ENCODE measurements at regions not wholly inside any gene's neighbourhood (a gene's known extent, or its start where the extent isn't known, plus 50 kb on each side); places are given as distances from the start of the nearest gene placed in this dataset.

DNA sequence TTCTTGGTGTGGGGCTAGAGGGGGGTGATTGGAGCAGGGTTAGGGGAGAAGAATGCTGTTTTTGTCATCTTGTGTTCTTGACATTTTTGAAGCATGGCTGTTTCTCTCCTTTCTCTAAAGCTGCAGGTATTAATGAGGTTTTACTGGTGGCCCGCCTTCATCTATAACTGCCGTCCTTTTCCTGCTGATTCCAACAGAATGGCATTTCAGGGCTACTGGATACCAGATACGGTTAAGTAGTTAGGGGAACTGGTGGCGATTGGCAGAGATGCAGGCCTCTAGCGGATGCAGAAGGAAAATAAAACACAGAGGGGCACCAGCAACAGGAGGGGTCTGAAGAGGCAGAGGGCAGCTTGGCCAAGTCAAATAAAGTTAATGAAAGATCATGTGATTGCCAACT lies 89.7 kb upstream of the EEF1E1 start:
- H3K4me2 ChIP-seq (ENCODE audit: low read length) = no peak overlapping the region
- H3K9me2 ChIP-seq (ENCODE audit: insufficient read depth, low read length) = no peaks in the 10 kb centered on the region
- no peaks in the 10 kb centered on the region for H3K4me1 ChIP-seq (ENCODE audit: insufficient read depth, low read length, poor library complexity, severe bottlenecking)
- intact Hi-C loops (cut with micrococcal nuclease; ENCODE audit: unreplicated experiment) = no loop called here
- DNase-seq (ENCODE audit: low spot score) = no peak
- BruUV-seq (replicated peaks) = no TSS peak
- H2AFZ ChIP-seq (ENCODE audit: low read length) = no peak overlapping the region
- ChIA-PET CTCF (ENCODE audit: unreplicated experiment) (no interaction called here), POLR2A (no interaction called here)
- H4K20me1 ChIP-seq (ENCODE audit: insufficient read depth, low read length) = no peaks in the 10 kb centered on the region
- no peak for TF ChIP-seq EZH2phosphoT487 (IDR thresholded peaks at IDR 0.05; ENCODE audit: borderline replicate concordance, low read depth, low read length)
- TF ChIP-seq, protein P1, sequence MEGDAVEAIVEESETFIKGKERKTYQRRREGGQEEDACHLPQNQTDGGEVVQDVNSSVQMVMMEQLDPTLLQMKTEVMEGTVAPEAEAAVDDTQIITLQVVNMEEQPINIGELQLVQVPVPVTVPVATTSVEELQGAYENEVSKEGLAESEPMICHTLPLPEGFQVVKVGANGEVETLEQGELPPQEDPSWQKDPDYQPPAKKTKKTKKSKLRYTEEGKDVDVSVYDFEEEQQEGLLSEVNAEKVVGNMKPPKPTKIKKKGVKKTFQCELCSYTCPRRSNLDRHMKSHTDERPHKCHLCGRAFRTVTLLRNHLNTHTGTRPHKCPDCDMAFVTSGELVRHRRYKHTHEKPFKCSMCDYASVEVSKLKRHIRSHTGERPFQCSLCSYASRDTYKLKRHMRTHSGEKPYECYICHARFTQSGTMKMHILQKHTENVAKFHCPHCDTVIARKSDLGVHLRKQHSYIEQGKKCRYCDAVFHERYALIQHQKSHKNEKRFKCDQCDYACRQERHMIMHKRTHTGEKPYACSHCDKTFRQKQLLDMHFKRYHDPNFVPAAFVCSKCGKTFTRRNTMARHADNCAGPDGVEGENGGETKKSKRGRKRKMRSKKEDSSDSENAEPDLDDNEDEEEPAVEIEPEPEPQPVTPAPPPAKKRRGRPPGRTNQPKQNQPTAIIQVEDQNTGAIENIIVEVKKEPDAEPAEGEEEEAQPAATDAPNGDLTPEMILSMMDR (conservative IDR thresholded peaks at IDR 0.05; ENCODE audit: low read length) = no peak
- H3K79me2 ChIP-seq (ENCODE audit: insufficient read depth, low read depth, low read length) = no peaks in the 10 kb centered on the region
- H3K9me3 ChIP-seq (ENCODE audit: low read length) = no peaks in the 10 kb centered on the region
- no peaks in the 10 kb centered on the region for H3K36me3 ChIP-seq (ENCODE audit: insufficient read depth, low read length)
- no peak overlapping the region for H3K27ac ChIP-seq (ENCODE audit: low read depth, low read length, poor library complexity, severe bottlenecking)
- H3K4me3 ChIP-seq (ENCODE audit: low read depth, low read length, poor library complexity, severe bottlenecking) = no peak overlapping the region

DNA sequence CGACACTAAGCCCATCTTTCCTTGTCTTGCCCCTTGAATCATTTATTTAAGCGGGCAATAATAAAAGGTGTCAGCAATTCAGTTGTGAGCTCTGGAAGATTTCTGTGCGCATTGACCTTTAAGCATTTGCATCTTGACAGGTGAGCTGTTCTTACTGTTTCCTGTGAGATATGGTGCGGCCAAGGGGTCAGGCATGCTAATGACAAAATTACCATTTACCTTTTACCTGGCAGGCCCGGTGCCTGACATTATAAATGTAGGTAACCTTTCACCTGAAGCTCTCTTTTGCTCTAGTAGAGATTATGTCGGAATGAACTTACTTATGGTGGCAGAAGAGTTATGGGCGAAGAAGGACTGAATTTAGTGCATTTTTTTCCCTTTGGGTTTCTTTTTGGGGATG lies 89.3 kb upstream of the EEF1E1 start:
- no peaks in the 10 kb centered on the region for H3K4me1 ChIP-seq (ENCODE audit: insufficient read depth, low read length, poor library complexity, severe bottlenecking)
- no peaks in the 10 kb centered on the region for H3K9me3 ChIP-seq (ENCODE audit: low read length)
- no peaks in the 10 kb centered on the region for H3K9me2 ChIP-seq (ENCODE audit: insufficient read depth, low read length)
- DNase-seq (ENCODE audit: low spot score) = no peak
- intact Hi-C loops (cut with micrococcal nuclease; ENCODE audit: unreplicated experiment) = no loop called here
- BruUV-seq (replicated peaks) = no TSS peak
- no peak overlapping the region for H3K27ac ChIP-seq (ENCODE audit: low read depth, low read length, poor library complexity, severe bottlenecking)
- H2AFZ ChIP-seq (ENCODE audit: low read length) = no peak overlapping the region
- no peaks in the 10 kb centered on the region for H3K79me2 ChIP-seq (ENCODE audit: insufficient read depth, low read depth, low read length)
- H4K20me1 ChIP-seq (ENCODE audit: insufficient read depth, low read length) = no peaks in the 10 kb centered on the region
- TF ChIP-seq EZH2phosphoT487 (IDR thresholded peaks at IDR 0.05; ENCODE audit: borderline replicate concordance, low read depth, low read length) = no peak
- TF ChIP-seq, protein P1 (conservative IDR thresholded peaks at IDR 0.05; ENCODE audit: low read length) = no peak
- POLR2A ChIA-PET = no interaction called here
- CTCF ChIA-PET (ENCODE audit: unreplicated experiment) = no interaction called here
- no peaks in the 10 kb centered on the region for H3K36me3 ChIP-seq (ENCODE audit: insufficient read depth, low read length)
- H3K4me3 ChIP-seq (ENCODE audit: low read depth, low read length, poor library complexity, severe bottlenecking) = no peak overlapping the region
- H3K4me2 ChIP-seq (ENCODE audit: low read length) = no peak overlapping the region

- H3K4me3 ChIP-seq (ENCODE audit: low read depth, low read length, poor library complexity, severe bottlenecking) = no peak overlapping the region
- no peaks in the 10 kb centered on the region for H3K4me1 ChIP-seq (ENCODE audit: insufficient read depth, low read length, poor library complexity, severe bottlenecking)
- no peaks in the 10 kb centered on the region for H4K20me1 ChIP-seq (ENCODE audit: insufficient read depth, low read length)
- intact Hi-C loops (cut with micrococcal nuclease; ENCODE audit: unreplicated experiment) = no loop called here
- no peaks in the 10 kb centered on the region for H3K79me2 ChIP-seq (ENCODE audit: insufficient read depth, low read depth, low read length)
- H3K4me2 ChIP-seq (ENCODE audit: low read length) = no peak overlapping the region
- H2AFZ ChIP-seq (ENCODE audit: low read length) = no peak overlapping the region
- no peak for TF ChIP-seq EZH2phosphoT487 (IDR thresholded peaks at IDR 0.05; ENCODE audit: borderline replicate concordance, low read depth, low read length)
- TF ChIP-seq, protein P1 (conservative IDR thresholded peaks at IDR 0.05; ENCODE audit: low read length) = no peak
- BruUV-seq (replicated peaks) = no TSS peak
- H3K9me3 ChIP-seq (ENCODE audit: low read length) = no peaks in the 10 kb centered on the region
- ChIA-PET POLR2A (interaction anchor here (0.8 kb wide), 1 partner anchor 20 kb away, joined by 3 read pairs; no protein-coding TSS in a partner anchor), CTCF (ENCODE audit: unreplicated experiment) (no interaction called here)
- H3K27ac ChIP-seq (ENCODE audit: low read depth, low read length, poor library complexity, severe bottlenecking) = no peak overlapping the region
- H3K36me3 ChIP-seq (ENCODE audit: insufficient read depth, low read length) = no peaks in the 10 kb centered on the region
- DNase-seq (ENCODE audit: low spot score) = no peak
- H3K9me2 ChIP-seq (ENCODE audit: insufficient read depth, low read length) = no peaks in the 10 kb centered on the region
Observed at GRCh38 chr6:8187209-8187608, 84.9 kb upstream of the EEF1E1 start.
